ENCODE measurements at regions not wholly inside any gene's neighbourhood (a gene's known extent, or its start where the extent isn't known, plus 50 kb on each side); places are given as distances from the start of the nearest gene placed in this dataset.

DNA sequence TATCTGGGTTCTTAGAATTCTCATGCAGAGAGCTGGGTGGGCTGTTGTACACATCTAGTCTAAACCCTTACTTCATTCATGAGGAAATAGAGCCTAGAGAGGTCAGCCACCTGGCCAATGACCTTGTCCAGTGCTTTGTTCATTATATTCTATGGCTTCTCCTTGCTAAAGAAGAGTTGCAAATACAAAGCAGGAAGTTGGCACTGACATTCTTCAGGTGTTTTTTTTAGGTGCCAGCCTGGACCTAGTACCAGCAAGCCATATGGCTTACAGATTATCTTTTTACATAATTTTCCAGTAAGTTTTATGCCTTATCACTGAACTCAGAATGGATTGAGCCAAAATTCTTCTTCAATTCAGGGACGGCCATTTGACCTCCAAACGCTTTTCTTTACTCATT is 54.7 kb upstream of the PGM2 start:
- Histone ChIP-seq H3K4me3 (ENCODE audit: low read length) (no peak overlapping the region), H3K4me1 (ENCODE audit: insufficient read depth, low read length) (no peaks in the 10 kb centered on the region), H3K36me3 (ENCODE audit: insufficient read depth, low read length) (no peaks in the 10 kb centered on the region), H3K27me3 (ENCODE audit: insufficient read depth, low read length) (peaks cover 2% of the 10 kb centered on the region), H2AFZ (ENCODE audit: low read depth, low read length) (no peak overlapping the region), H3K9me3 (ENCODE audit: low read length) (no peaks in the 10 kb centered on the region)

DNA sequence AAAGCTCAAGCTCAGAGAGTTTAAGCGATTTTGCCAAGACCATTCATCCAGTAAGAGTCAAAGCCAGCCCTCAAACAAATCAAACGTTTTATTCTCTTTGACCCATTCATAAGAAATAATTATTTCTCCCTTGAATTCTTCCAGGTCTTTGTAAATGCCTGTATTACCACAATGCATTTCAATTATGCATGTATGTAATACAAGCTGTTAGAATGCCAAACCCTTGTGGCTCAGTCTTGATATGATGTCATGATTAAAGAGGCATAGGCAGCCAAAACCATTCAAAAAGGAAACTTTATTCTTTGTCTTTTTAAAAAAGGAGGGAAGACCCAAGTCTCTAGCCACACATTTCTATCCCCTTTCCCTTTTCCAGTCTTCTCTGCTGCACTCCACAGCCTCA is 56.5 kb upstream of the PGM2 start:
- Histone ChIP-seq H3K4me1 (ENCODE audit: insufficient read depth, low read length) (no peaks in the 10 kb centered on the region), H3K9me3 (ENCODE audit: low read length) (no peaks in the 10 kb centered on the region), H3K36me3 (ENCODE audit: insufficient read depth, low read length) (no peaks in the 10 kb centered on the region), H3K4me3 (ENCODE audit: low read length) (no peak overlapping the region), H2AFZ (ENCODE audit: low read depth, low read length) (no peak overlapping the region), H3K27me3 (ENCODE audit: insufficient read depth, low read length) (peaks cover 2% of the 10 kb centered on the region)

DNA sequence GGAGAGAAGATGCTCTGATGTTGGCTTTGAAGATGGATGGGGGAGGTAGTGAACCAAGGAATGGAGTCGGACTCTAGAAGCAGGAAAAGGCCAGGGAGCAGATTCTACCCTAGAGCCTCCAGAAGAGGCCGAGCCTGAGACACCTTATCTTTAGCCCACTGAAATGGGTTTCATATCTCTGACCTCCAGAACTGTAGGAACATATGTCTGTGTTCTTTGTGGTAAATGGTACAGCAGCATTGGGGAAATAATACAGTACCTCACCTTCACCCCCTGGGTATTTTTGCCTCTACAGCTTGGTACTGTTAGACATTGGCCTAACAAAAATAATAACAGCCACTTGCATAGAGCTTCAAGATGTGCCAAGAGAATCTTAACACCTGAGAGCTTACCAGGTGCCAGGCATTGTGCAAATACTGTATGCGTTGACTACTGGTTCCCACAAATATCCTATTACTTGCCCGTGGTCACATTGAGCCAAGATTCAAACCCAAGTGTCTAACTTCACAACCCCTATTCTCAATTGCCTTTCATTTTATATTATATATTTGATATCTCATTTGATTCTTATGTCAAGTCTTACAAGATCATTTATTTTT is 57.0 kb upstream of the PGM2 start:
- H3K9me3 ChIP-seq (ENCODE audit: low read length), result no peaks in the 10 kb centered on the region
- H3K27me3 ChIP-seq (ENCODE audit: insufficient read depth, low read length), result peaks cover 2% of the 10 kb centered on the region
- H3K36me3 ChIP-seq (ENCODE audit: insufficient read depth, low read length), result no peaks in the 10 kb centered on the region
- H3K4me1 ChIP-seq (ENCODE audit: insufficient read depth, low read length), result no peaks in the 10 kb centered on the region
- no peak overlapping the region for H2AFZ ChIP-seq (ENCODE audit: low read depth, low read length)
- no peak overlapping the region for H3K4me3 ChIP-seq (ENCODE audit: low read length)

DNA sequence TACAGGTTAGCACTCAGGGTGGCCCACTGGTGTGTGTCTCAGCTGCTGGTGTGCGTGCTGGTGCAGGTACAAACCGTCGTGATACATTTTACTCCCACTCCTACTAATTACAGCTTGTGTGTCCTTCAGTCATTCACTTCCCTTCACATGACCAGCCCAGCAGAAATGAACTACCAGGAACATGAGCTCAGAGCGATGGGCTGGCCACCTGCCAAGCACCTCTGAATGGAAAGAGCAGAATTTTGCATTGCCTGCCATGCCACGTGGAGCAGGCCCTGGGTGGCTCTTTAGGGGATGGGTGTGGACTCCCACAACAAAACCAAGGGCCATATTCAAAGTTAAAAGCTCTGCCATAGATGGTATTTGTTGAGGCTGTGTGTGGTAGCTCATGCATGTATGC is 58.9 kb upstream of the PGM2 start:
- H3K36me3 ChIP-seq (ENCODE audit: insufficient read depth, low read length), result no peaks in the 10 kb centered on the region
- peaks cover 5% of the 10 kb centered on the region for H3K4me1 ChIP-seq (ENCODE audit: insufficient read depth, low read length)
- no peaks in the 10 kb centered on the region for H3K9me3 ChIP-seq (ENCODE audit: low read length)
- H3K27me3 ChIP-seq (ENCODE audit: insufficient read depth, low read length), result peaks cover 2% of the 10 kb centered on the region
- H3K4me3 ChIP-seq (ENCODE audit: low read length), result no peak overlapping the region
- H2AFZ ChIP-seq (ENCODE audit: low read depth, low read length), result no peak overlapping the region

DNA sequence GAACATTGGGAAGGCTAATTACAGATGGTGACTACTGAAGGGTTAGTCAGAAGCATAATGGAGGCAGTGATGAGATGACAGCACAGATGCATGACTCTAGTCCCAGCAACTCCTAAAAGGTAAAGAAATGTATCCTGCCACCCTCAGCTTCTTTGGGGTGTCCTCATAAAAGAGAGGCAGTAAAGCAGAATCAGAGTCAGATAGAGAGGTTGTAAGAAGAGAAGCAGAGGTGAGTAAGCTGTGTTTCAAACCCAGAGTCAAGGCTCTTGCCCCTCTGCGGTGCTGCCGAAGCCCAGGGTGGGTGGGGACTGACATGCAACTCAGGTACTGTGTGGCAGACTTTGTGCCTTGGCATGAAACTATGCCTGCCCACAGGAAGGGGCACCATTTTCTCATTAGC is 59.5 kb upstream of the PGM2 start:
- Histone ChIP-seq H3K4me3 (ENCODE audit: low read length) (no peak overlapping the region), H3K4me1 (ENCODE audit: insufficient read depth, low read length) (peaks cover 8% of the 10 kb centered on the region), H3K27me3 (ENCODE audit: insufficient read depth, low read length) (peaks cover 2% of the 10 kb centered on the region), H2AFZ (ENCODE audit: low read depth, low read length) (no peak overlapping the region), H3K36me3 (ENCODE audit: insufficient read depth, low read length) (no peaks in the 10 kb centered on the region), H3K9me3 (ENCODE audit: low read length) (no peaks in the 10 kb centered on the region)

DNA sequence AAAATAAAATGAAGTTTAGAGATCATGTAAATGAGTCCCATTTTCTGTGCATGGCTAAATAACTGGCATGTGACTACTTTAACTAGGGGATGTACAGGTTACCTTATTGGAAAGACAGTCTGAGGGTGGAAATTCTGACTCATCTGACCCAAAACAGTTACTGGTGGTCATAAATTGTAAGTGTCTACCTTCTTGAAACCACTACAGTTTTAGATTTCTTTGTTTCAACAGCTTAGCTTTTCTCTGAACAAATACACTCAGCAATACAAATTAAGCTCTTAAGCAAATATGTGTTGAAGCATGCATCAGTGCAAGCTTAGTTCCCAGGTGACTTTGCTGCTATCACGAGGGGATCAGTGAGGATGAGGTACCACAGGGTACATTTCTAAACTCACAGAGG is 60.7 kb upstream of the PGM2 start:
- Histone ChIP-seq H3K4me3 (ENCODE audit: low read length) (no peak overlapping the region), H2AFZ (ENCODE audit: low read depth, low read length) (no peak overlapping the region), H3K36me3 (ENCODE audit: insufficient read depth, low read length) (no peaks in the 10 kb centered on the region), H3K27me3 (ENCODE audit: insufficient read depth, low read length) (peaks cover 2% of the 10 kb centered on the region), H3K4me1 (ENCODE audit: insufficient read depth, low read length) (peaks cover 8% of the 10 kb centered on the region), H3K9me3 (ENCODE audit: low read length) (no peaks in the 10 kb centered on the region)

DNA sequence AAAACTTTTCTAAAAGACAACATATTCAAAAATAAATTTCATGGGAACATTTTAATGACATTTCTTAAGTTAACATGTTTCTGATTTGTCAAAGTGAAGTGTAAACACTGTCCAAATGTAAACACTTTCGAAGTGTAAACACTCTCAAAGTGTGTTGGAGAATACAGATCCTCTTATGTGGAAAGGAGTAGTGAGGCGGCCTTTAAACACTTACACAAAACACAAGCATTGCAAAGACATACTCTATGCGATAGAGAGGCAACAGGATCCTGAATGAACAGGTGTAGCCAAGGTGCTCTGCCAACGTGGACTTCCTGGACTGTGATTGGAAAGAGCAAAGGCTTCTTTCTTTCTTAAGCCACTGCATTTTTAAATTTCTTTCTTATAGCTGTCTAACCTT is 62.7 kb upstream of the PGM2 start:
- Histone ChIP-seq H3K4me1 (ENCODE audit: insufficient read depth, low read length) (peaks cover 8% of the 10 kb centered on the region), H3K36me3 (ENCODE audit: insufficient read depth, low read length) (no peaks in the 10 kb centered on the region), H3K27me3 (ENCODE audit: insufficient read depth, low read length) (peaks cover 2% of the 10 kb centered on the region), H3K9me3 (ENCODE audit: low read length) (no peaks in the 10 kb centered on the region), H3K4me3 (ENCODE audit: low read length) (no peak overlapping the region), H2AFZ (ENCODE audit: low read depth, low read length) (no peak overlapping the region)

DNA sequence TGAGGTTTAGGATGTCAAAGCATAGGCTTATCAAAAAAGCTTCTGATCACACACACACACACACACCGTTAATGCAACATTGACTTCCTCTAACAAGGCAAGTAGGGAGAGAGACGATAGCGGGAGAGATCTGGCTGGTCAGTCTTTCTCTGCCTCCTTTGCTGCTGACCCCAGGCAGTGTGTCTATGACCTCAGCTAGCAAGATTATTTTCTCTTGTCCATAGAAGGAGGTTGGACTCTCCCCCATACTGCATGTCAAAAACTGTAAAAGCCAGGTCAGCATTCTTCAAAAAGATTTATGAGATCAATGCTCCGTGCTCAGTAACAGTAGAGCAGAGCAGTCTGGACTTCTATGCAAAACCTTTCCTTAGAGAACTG is 63.5 kb upstream of the PGM2 start:
- Histone ChIP-seq H3K4me1 (ENCODE audit: insufficient read depth, low read length) (peaks cover 8% of the 10 kb centered on the region), H3K9me3 (ENCODE audit: low read length) (no peaks in the 10 kb centered on the region), H2AFZ (ENCODE audit: low read depth, low read length) (no peak overlapping the region), H3K36me3 (ENCODE audit: insufficient read depth, low read length) (no peaks in the 10 kb centered on the region), H3K4me3 (ENCODE audit: low read length) (peak overlapping the region; percentile 9), H3K27me3 (ENCODE audit: insufficient read depth, low read length) (no peaks in the 10 kb centered on the region)

DNA sequence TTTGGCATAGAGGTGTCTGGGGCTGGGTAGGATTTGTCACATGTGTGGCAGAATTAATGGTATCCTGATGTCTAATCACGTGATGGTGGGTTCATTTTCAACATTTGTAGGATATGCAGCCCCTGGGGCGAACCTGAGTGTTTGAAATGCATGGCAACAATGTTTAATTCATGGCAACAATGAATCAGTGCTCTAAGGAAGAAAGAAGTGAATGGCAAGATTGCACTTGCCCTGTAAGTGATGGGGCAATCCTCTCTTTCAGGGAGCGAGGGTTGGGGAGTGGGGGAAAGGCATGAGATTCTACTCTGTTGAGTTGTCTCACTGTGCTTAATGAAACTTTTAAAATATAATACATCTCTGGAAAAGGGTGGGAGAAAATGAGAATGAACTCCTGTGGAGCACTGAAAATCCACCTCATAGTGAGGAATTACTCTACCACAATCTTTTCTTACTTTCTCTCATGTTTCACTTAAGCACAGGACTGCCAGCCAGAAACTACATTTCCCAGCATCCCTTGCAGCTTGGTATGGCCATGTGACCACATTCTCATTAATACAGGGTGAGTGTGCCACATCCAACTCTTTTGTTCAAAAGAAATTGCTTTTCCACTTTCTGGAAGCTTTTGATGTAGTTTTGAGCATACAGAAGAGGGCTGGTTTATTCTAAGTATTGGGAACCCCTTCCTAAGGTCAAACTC is 64.0 kb upstream of the PGM2 start:
- Histone ChIP-seq H3K4me1 (ENCODE audit: insufficient read depth, low read length) (peaks cover 8% of the 10 kb centered on the region), H3K4me3 (ENCODE audit: low read length) (peak overlapping the region; percentile 9), H3K36me3 (ENCODE audit: insufficient read depth, low read length) (no peaks in the 10 kb centered on the region), H3K9me3 (ENCODE audit: low read length) (no peaks in the 10 kb centered on the region), H2AFZ (ENCODE audit: low read depth, low read length) (no peak overlapping the region), H3K27me3 (ENCODE audit: insufficient read depth, low read length) (no peaks in the 10 kb centered on the region)

DNA sequence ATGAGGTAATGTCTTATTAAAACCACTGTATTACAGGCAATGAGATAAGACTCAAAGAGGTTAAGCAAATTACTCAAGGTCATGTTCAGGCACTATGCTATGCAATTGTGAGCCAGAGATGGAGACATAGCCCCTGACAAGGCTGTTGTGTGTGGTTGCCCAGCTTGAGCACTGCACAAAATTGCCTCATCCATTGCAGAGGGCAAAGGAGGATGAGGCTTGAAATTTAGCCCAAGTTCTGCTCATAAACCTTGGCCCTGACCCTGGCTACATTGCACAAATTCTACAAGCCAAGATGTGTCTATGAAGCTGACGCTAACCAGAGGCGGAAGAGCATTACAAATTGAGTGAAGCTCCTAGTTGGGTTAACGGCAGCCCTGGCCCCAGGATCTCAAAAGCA is 65.6 kb upstream of the PGM2 start:
- Histone ChIP-seq H3K4me1 (ENCODE audit: insufficient read depth, low read length) (peaks cover 8% of the 10 kb centered on the region), H3K36me3 (ENCODE audit: insufficient read depth, low read length) (no peaks in the 10 kb centered on the region), H3K4me3 (ENCODE audit: low read length) (no peak overlapping the region), H3K27me3 (ENCODE audit: insufficient read depth, low read length) (no peaks in the 10 kb centered on the region), H3K9me3 (ENCODE audit: low read length) (no peaks in the 10 kb centered on the region), H2AFZ (ENCODE audit: low read depth, low read length) (no peak overlapping the region)

DNA sequence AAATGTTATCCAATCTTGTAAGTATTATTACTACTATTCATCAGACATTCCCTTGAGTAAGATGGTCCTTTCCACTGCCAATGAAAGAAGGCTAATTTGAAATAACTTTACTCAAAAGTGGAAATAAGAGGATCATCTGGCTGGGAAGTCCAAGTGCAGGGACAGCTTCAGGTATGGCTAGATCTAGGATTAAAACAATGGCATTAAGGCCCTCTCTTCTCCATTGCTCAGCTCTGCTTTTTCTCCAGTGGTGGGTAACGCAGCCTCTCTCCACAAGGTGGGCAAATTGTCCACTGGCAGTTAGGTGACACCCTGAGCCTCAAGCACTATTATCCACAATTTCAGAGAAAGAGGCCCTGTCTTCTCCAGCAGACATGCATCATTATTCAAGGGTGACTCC is 66.7 kb upstream of the PGM2 start:
- Histone ChIP-seq H3K4me3 (ENCODE audit: low read length) (no peak overlapping the region), H2AFZ (ENCODE audit: low read depth, low read length) (no peak overlapping the region), H3K36me3 (ENCODE audit: insufficient read depth, low read length) (no peaks in the 10 kb centered on the region), H3K27me3 (ENCODE audit: insufficient read depth, low read length) (no peaks in the 10 kb centered on the region), H3K9me3 (ENCODE audit: low read length) (no peaks in the 10 kb centered on the region), H3K4me1 (ENCODE audit: insufficient read depth, low read length) (peaks cover 8% of the 10 kb centered on the region)

DNA sequence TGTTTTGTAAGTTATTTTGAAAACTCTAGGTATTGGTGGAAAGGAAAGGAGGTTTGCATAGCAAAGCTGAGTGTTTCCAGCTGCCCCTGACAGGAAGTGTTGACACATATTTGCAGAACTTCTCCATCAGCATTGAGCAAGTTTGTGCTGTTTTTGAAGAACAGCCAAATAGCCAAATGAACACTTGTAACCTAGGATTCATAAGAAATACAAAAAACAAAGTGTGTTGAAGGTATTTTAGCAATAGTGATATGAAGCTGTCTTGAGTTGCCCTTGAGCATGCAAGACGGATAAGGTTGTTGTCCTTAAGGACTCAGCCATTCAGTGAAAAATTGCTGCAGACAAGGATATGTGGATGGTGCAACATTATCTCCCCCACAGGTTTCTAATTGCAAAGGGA is 68.3 kb upstream of the PGM2 start:
- Histone ChIP-seq H3K4me1 (ENCODE audit: insufficient read depth, low read length) (peaks cover 8% of the 10 kb centered on the region), H2AFZ (ENCODE audit: low read depth, low read length) (no peak overlapping the region), H3K9me3 (ENCODE audit: low read length) (no peaks in the 10 kb centered on the region), H3K4me3 (ENCODE audit: low read length) (no peak overlapping the region), H3K36me3 (ENCODE audit: insufficient read depth, low read length) (no peaks in the 10 kb centered on the region), H3K27me3 (ENCODE audit: insufficient read depth, low read length) (no peaks in the 10 kb centered on the region)

DNA sequence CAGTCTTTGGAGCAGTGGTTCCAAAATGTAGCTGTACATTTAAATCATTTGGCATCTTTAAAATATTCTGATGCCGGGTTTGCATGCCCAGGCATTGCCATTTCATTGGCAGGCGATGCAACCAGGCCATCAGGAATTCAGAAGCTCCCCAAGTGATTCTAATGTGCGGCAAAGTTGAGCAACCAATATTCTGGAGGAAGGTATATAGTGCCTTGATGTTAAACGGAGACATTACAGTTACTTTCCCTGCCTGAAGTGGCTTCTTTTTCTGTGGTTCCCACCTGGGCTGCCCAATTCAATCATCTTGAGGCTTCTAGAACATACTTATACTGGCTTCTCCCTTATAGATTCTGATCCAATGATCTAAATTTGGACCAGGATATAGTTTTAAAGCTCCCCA is 68.7 kb upstream of the PGM2 start:
- Histone ChIP-seq H2AFZ (ENCODE audit: low read depth, low read length) (no peak overlapping the region), H3K36me3 (ENCODE audit: insufficient read depth, low read length) (no peaks in the 10 kb centered on the region), H3K4me3 (ENCODE audit: low read length) (no peak overlapping the region), H3K4me1 (ENCODE audit: insufficient read depth, low read length) (peaks cover 8% of the 10 kb centered on the region), H3K27me3 (ENCODE audit: insufficient read depth, low read length) (no peaks in the 10 kb centered on the region), H3K9me3 (ENCODE audit: low read length) (no peaks in the 10 kb centered on the region)

DNA sequence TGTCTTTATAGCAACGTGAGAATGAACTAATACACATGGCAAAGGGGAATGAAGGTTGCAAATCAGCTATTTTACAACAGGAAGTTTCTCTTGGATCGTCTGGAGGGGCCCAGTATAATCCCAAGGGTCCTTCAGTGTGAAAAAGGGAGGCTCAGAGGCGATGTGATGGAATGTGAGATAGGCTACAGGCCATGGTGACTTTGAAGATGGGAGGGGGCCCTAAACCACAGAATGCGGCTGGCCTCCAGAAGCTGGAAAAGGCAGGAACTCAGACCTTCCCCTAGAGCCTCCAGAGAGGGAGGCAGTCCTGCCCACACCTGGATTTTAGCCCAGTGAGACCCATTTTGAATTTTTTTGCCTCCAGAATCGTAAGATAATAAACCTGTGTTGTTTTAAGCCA is 69.4 kb upstream of the PGM2 start:
- Histone ChIP-seq H3K4me1 (ENCODE audit: insufficient read depth, low read length) (peaks cover 6% of the 10 kb centered on the region), H3K36me3 (ENCODE audit: insufficient read depth, low read length) (no peaks in the 10 kb centered on the region), H2AFZ (ENCODE audit: low read depth, low read length) (no peak overlapping the region), H3K9me3 (ENCODE audit: low read length) (no peaks in the 10 kb centered on the region), H3K27me3 (ENCODE audit: insufficient read depth, low read length) (no peaks in the 10 kb centered on the region), H3K4me3 (ENCODE audit: low read length) (no peak overlapping the region)

All from neuron (in vitro differentiated cells).